GM12878 (cell line): ENCODE measurements at regions not wholly inside any gene's neighbourhood (a gene's known extent, or its start where the extent isn't known, plus 50 kb on each side); places are given as distances from the start of the nearest gene placed in this dataset.

Experiments used
- CREB1 ChIP-seq: IDR thresholded peaks from 2 replicates; pipeline ENCODE4 v1.6.1; 2012; ENCODE audit warnings: low read depth, mild to moderate bottlenecking, inconsistent platforms
- CTCF ChIP-seq, 3 experiments: IDR thresholded peaks in 2 of 3; conservative IDR thresholded peaks in 1 of 3; 2 replicates each; pipeline ENCODE4 v1.5.1; 2011; ENCODE audit warnings: low read depth in 3 of 3, low read length in 3 of 3, mild to moderate bottlenecking in 3 of 3, control low read depth in 2 of 3, moderate library complexity in 2 of 3, inconsistent platforms in 1 of 3, mixed read lengths in 1 of 3; ENCODE audit not compliant: control insufficient read depth in 2 of 3, insufficient read depth in 1 of 3; ENCODE audit errors: extremely low read depth in 1 of 3
- EP300 ChIP-seq, 2 experiments: fragments of 150-350 bp in 1 of 2; IDR thresholded peaks; 2 replicates each; pipeline ENCODE4 v1.6.1; 2011 to 2012; ENCODE audit warnings: low read depth in 2 of 2, low read length in 2 of 2, borderline replicate concordance in 1 of 2, improper control_type of control experiment in 1 of 2, inconsistent platforms in 1 of 2; ENCODE audit not compliant: control insufficient read depth in 1 of 2
- POLR2A ChIP-seq: IDR thresholded peaks from 2 replicates; pipeline ENCODE4 v1.6.1; 2011; ENCODE audit warnings: low read depth, mild to moderate bottlenecking, low read length
- RAD21 ChIP-seq: IDR thresholded peaks from 2 replicates; pipeline ENCODE4 v1.6.1; 2011; ENCODE audit warnings: mild to moderate bottlenecking, low read depth, low read length, moderate library complexity; ENCODE audit not compliant: insufficient read depth
- SIN3A ChIP-seq: IDR thresholded peaks from 2 replicates; pipeline ENCODE4 v1.6.1; 2012; ENCODE audit warnings: low read depth, low read length, improper control_type of control experiment
- SP1 ChIP-seq: IDR thresholded peaks from one replicate; pipeline ENCODE4 v1.6.1; 2011; ENCODE audit warnings: low read depth, low read length

DNA sequence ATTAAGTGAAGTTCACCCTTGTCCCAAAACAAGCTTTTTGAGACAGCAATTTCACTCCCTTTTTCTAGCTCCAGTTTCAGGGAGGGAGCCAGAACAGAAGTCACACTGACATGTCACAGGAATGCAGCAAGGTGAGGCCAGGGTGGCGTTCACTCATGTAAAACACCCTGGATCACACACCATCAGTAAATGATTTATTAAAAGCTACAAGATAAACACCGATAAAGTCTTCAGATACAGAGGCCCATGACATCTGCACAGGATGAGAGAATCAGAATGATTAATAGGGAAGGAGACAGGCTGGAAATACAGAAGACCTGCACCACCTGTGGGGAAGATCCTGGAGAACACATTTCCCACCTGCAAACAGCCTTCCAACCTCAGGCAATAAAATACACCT is 77.5 kb upstream of the DYNLRB2 start:
- TF ChIP-seq SP1 (no peak), CTCF (IDR thresholded peaks at IDR 0.05 in 2 of 3, conservative IDR thresholded peaks at IDR 0.05 in 1 of 3; ENCODE audit: control insufficient read depth in 2 of 3, extremely low read depth in 1 of 3, insufficient read depth in 1 of 3, low read depth in 3 of 3, low read length in 3 of 3) (no peak), POLR2A (no peak), CREB1 (no peak), SIN3A (no peak), EP300 (IDR thresholded peaks at IDR 0.05; ENCODE audit: borderline replicate concordance in 1 of 2, control insufficient read depth in 1 of 2, low read depth in 2 of 2, low read length in 2 of 2) (no peak), RAD21 (no peak)
